Smooth muscle cell (in vitro differentiated cells): ENCODE measurements at regions not wholly inside any gene's neighbourhood (a gene's known extent, or its start where the extent isn't known, plus 50 kb on each side); places are given as distances from the start of the nearest gene placed in this dataset.

Experiments
- DNase-seq: peaks from one replicate; lab custom pipeline; 2025; ENCODE audit not compliant: unreplicated experiment; lab: John Stamatoyannopoulos, UW
- H2AFZ ChIP-seq: fragments of 200-600 bp; sonication (generic); 2 replicates; pipeline ENCODE4 v1.6.0; 2016; ENCODE audit warnings: antibody characterized with exemption, low read depth, mild to moderate bottlenecking
- H3F3A ChIP-seq: fragments of 200-600 bp; sonication (generic); 2 replicates; pipeline ENCODE4 v1.6.0; 2017; ENCODE audit warnings: antibody characterized with exemption, low read depth
- H3K27ac ChIP-seq: fragments of 200-600 bp; sonication (generic); 2 replicates; pipeline ENCODE4 v1.5.1; 2016; ENCODE audit warnings: low read depth, mild to moderate bottlenecking
- H3K27me3 ChIP-seq: fragments of 200-600 bp; sonication (generic); 2 replicates; pipeline ENCODE4 v1.6.1; 2016; ENCODE audit warnings: low read depth, mild to moderate bottlenecking
- H3K36me3 ChIP-seq: fragments of 200-600 bp; sonication (generic); 2 replicates; pipeline ENCODE4 v1.5.1; 2016; ENCODE audit warnings: low read depth
- H3K4me1 ChIP-seq: fragments of 200-600 bp; sonication (generic); 2 replicates; pipeline ENCODE4 v1.5.1; 2016; ENCODE audit warnings: low read depth
- H3K4me2 ChIP-seq: fragments of 200-600 bp; sonication (generic); 2 replicates; pipeline ENCODE4 v1.6.0; 2016; ENCODE audit warnings: mild to moderate bottlenecking
- H3K4me3 ChIP-seq: fragments of 200-600 bp; sonication (generic); 2 replicates; pipeline ENCODE4 v1.5.1; 2016; ENCODE audit warnings: mild to moderate bottlenecking
- H3K79me2 ChIP-seq: fragments of 200-600 bp; sonication (generic); 2 replicates; pipeline ENCODE4 v1.6.0; 2016; ENCODE audit warnings: low read depth, mild to moderate bottlenecking
- H3K9ac ChIP-seq: fragments of 200-600 bp; sonication (generic); 2 replicates; pipeline ENCODE4 v1.6.0; 2016; ENCODE audit warnings: low read depth
- H3K9me3 ChIP-seq: fragments of 200-600 bp; sonication (generic); replicated peaks from 2 replicates; pipeline ENCODE4 v1.5.1; 2016; ENCODE audit warnings: low read depth
- H4K20me1 ChIP-seq: fragments of 200-600 bp; sonication (generic); 2 replicates; pipeline ENCODE4 v1.6.0; 2016; ENCODE audit warnings: low read depth
- WGBS: methylation state at CpG from one replicate; pipeline ENCODE4 v1.1.7; 2016; ENCODE audit warnings: low lambda C conversion rate; 5-methylcytosine and 5-hydroxymethylcytosine counted together
- TF ChIP-seq, protein P1 (sequence below): fragments of 200-600 bp; sonication (generic); IDR thresholded peaks from 2 replicates; pipeline ENCODE4 v1.5.1; 2017; ENCODE audit warnings: borderline replicate concordance, mild to moderate bottlenecking, antibody characterized with exemption; ENCODE audit not compliant: insufficient read depth, poor library complexity, severe bottlenecking

- Histone ChIP-seq H3K36me3 (no peaks in the 10 kb centered on the region), H3K27ac (peak overlapping the region; percentile 100), H3K9me3 (no peaks in the 10 kb centered on the region), H4K20me1 (no peaks in the 10 kb centered on the region), H3K27me3 (no peaks in the 10 kb centered on the region), H2AFZ (no peak overlapping the region), H3K4me2 (peak overlapping the region; percentile 81), H3K4me1 (peaks cover 15% of the 10 kb centered on the region), H3K4me3 (no peak overlapping the region), H3K9ac (no peak overlapping the region), H3F3A (peaks cover 13% of the 10 kb centered on the region), H3K79me2 (no peaks in the 10 kb centered on the region)
- TF ChIP-seq, protein P1, sequence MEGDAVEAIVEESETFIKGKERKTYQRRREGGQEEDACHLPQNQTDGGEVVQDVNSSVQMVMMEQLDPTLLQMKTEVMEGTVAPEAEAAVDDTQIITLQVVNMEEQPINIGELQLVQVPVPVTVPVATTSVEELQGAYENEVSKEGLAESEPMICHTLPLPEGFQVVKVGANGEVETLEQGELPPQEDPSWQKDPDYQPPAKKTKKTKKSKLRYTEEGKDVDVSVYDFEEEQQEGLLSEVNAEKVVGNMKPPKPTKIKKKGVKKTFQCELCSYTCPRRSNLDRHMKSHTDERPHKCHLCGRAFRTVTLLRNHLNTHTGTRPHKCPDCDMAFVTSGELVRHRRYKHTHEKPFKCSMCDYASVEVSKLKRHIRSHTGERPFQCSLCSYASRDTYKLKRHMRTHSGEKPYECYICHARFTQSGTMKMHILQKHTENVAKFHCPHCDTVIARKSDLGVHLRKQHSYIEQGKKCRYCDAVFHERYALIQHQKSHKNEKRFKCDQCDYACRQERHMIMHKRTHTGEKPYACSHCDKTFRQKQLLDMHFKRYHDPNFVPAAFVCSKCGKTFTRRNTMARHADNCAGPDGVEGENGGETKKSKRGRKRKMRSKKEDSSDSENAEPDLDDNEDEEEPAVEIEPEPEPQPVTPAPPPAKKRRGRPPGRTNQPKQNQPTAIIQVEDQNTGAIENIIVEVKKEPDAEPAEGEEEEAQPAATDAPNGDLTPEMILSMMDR = no peak
- 50% methylated on average over 6 of the region's 6 CpGs for WGBS
- no peak for DNase-seq
These were observed 451.4 kb upstream of the ST6GAL2 start for GRCh38 chr2:107337209-107337898.

DNA sequence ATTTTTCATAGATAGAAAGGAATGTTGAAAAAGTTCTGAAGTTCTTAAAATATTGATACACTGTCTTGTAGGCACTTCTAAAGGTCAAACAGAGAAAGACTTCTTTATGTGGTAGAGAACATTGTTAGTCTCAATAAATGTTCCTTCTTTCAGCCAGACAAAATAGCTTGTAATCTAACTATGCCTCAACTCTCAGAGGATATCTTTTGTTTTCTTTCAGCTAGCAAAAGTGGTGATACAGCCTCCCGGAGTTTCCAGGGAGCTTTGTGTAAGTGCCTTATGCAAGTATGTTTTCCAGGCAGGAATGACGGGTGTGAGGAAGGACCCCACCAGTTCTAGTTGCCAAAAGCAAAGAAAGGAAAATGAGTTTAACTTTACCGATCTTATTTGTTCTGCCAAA, 452.1 kb upstream of the ST6GAL2 start:
- Histone ChIP-seq H3K79me2 (no peaks in the 10 kb centered on the region), H3K4me2 (peak overlapping the region; percentile 81), H3K27me3 (no peaks in the 10 kb centered on the region), H3K27ac (peak overlapping the region; percentile 100), H3K9ac (peak overlapping the region; percentile 91), H3K36me3 (no peaks in the 10 kb centered on the region), H4K20me1 (no peaks in the 10 kb centered on the region), H3K9me3 (no peaks in the 10 kb centered on the region), H3K4me3 (no peak overlapping the region), H3K4me1 (peaks cover 15% of the 10 kb centered on the region), H2AFZ (peak overlapping the region; percentile 82), H3F3A (peaks cover 13% of the 10 kb centered on the region)
- no peak for DNase-seq
- WGBS = 43% methylated on average over 3 of the region's 3 CpGs
- TF ChIP-seq, protein P1 = no peak

DNA sequence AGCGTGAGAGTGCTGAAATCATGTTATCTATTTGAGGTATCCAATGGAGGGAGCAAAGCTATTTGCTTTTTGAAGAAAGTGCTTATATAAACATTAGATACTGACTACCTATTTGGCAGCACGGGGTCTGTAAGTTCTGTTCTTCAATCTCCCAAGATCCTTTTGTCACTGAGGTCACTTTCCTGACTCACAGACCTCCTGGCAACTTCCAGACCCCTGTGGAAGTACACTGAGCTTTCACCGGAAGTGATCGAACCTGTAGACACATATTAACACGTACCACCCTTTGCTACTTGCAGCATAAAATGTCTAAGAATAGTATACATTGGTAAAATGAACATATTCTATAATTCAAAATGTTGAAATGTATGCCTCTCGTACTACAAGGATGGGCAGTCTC, 452.6 kb upstream of the ST6GAL2 start:
- no peak for DNase-seq
- H3K9me3 ChIP-seq = no peaks in the 10 kb centered on the region
- no peak overlapping the region for H3K4me3 ChIP-seq
- H3K9ac ChIP-seq = peak overlapping the region; percentile 91
- peaks cover 13% of the 10 kb centered on the region for H3F3A ChIP-seq
- H3K4me1 ChIP-seq = peaks cover 15% of the 10 kb centered on the region
- H3K27me3 ChIP-seq = no peaks in the 10 kb centered on the region
- H2AFZ ChIP-seq = peak overlapping the region; percentile 82
- H3K27ac ChIP-seq = peak overlapping the region; percentile 100
- WGBS = 75% methylated on average over 6 of the region's 6 CpGs
- H3K4me2 ChIP-seq = peak overlapping the region; percentile 81
- H3K36me3 ChIP-seq = no peaks in the 10 kb centered on the region
- TF ChIP-seq, protein P1 = no peak
- H3K79me2 ChIP-seq = no peaks in the 10 kb centered on the region
- H4K20me1 ChIP-seq = no peaks in the 10 kb centered on the region

DNA sequence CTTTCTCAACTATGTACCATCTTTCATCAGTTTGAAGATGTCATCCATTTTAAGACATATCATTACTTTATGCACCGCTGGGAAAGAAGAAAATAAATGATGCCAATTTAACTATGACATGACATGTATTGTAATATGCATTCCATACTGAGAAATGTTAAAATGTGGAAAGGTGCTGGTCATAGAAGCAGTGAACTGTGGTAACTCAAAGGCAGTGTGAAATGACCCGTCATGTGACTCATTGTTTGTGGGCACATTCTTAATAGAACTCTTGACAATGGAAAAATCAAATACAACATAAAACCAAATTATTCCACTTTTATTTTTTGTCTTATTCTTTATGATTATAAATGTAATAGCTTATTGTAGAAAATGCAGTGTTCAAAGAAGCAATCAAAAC, 455.0 kb upstream of the ST6GAL2 start:
- H3F3A ChIP-seq = peaks cover 11% of the 10 kb centered on the region
- TF ChIP-seq, protein P1 = no peak
- 93% methylated on average over 2 of the region's 2 CpGs for WGBS

More for the DNA sequence above, 455.0 kb upstream of the ST6GAL2 start:
- Histone ChIP-seq H3K27ac (no peak overlapping the region), H3K9me3 (no peaks in the 10 kb centered on the region), H3K79me2 (no peaks in the 10 kb centered on the region), H3K36me3 (no peaks in the 10 kb centered on the region), H3K9ac (no peak overlapping the region), H3K27me3 (no peaks in the 10 kb centered on the region), H4K20me1 (no peaks in the 10 kb centered on the region), H3K4me2 (no peak overlapping the region), H3K4me1 (peaks cover 7% of the 10 kb centered on the region), H2AFZ (no peak overlapping the region), H3K4me3 (no peak overlapping the region)
- no peak for DNase-seq
